Heart right ventricle (tissue), 16 donors: ENCODE measurements at regions not wholly inside any gene's neighbourhood (a gene's known extent, or its start where the extent isn't known, plus 50 kb on each side); places are given as distances from the start of the nearest gene placed in this dataset.

Source experiments
- ATAC-seq, 8 donors: fragments of 200-7000 bp; cut with Tn5 transposase; one replicate each; pipeline ENCODE4 v1.9.1; 2020; ENCODE audit warnings: mild to moderate bottlenecking in 8 of 8, moderate library complexity in 8 of 8, moderate number of reproducible peaks in 1 of 8
- DNase-seq, 2 donors: peaks; one replicate each; pipeline ENCODE4 v3.0.0-alpha.2; 2020
- H3K27ac ChIP-seq, 10 donors: fragments of 200-600 bp; sonication (generic) in 2 of 10; one replicate each; pipeline versions ENCODE4 v1.5.0 to v1.8.0; 2020 to 2022; ENCODE audit warnings: mild to moderate bottlenecking in 3 of 10
- H3K27me3 ChIP-seq, 7 donors: fragments of 200-600 bp; one replicate each; pipeline ENCODE4 v1.8.0; 2021 to 2022; ENCODE audit warnings: mild to moderate bottlenecking in 2 of 7
- H3K36me3 ChIP-seq, 9 donors: fragments of 200-600 bp; sonication (generic) in 1 of 9; one replicate each; pipeline versions ENCODE4 v1.5.0 to v1.8.0; 2020 to 2022; ENCODE audit warnings: mild to moderate bottlenecking in 2 of 9
- H3K4me1 ChIP-seq, 9 donors: fragments of 200-600 bp; sonication (generic) in 1 of 9; one replicate each; pipeline versions ENCODE4 v1.5.0 to v1.8.0; 2020 to 2022; ENCODE audit warnings: mild to moderate bottlenecking in 4 of 9
- H3K4me3 ChIP-seq, 10 donors: fragments of 200-600 bp; sonication (generic) in 2 of 10; one replicate each; pipeline versions ENCODE4 v1.5.0 to v1.8.0; 2020 to 2022; ENCODE audit warnings: mild to moderate bottlenecking in 7 of 10, moderate library complexity in 2 of 10
- H3K9me3 ChIP-seq, 11 donors: fragments of 200-600 bp in 10 of 11; sonication (generic) in 2 of 11; one replicate each; pipeline versions ENCODE4 v1.5.0 to v1.8.0; 2013 to 2022; ENCODE audit warnings: mild to moderate bottlenecking in 2 of 11, control low read depth in 1 of 11, moderate library complexity in 1 of 11
- CTCF ChIP-seq, 9 donors: fragments of 200-600 bp; sonication (generic) in 2 of 9; IDR thresholded peaks; one replicate each; pipeline versions ENCODE4 v1.5.0 to v1.8.0; 2021 to 2022; ENCODE audit warnings: antibody characterized with exemption in 9 of 9, mild to moderate bottlenecking in 5 of 9, moderate library complexity in 1 of 9
- WGBS, 2 donors: extraction: QIAGEN DNeasy Blood & Tissue Kit; methylation state at CpG; one replicate each; pipeline ENCODE4 v1.1.7; 2013; ENCODE audit warnings: inconsistent platforms in 1 of 2; 5-methylcytosine and 5-hydroxymethylcytosine counted together
- intact Hi-C, 10 donors: fragments of 100-400 bp; cut with DNase I; formaldehyde crosslinking; loops; one replicate each; pipeline versions ENCODE4 v1.11.1 to v1.14.2; 2022
- donor health status: Arrhythmogenic right ventricular cardiomyopathy.
- donor health status: ischemic (EF 13 %, LVEDD 7.1; RV severe dilation, severe dysfunction).
- donor health status: healthy with polysubstance abuse.
- donor health status: DM: no; HTN: yes; CAD: no.
- donor health status: DM: no; HTN: no; CAD: no.
- donor health status: ischemic (EF 25% LVEDD 6.9; RV normal size, moderate dysfunction).
- donor health status: ischemic (EF 25% LVEDD 5.7; RV mildly dilated, moderate dysfunction).
- donor health status: healthy.
- donor health status: DM: yes; HTN: yes; CAD: no.
- donor health status: Ischemic cardiomyopathy.
- donor health status: ischemic (EF 35%, LVEDD 5.7; RV mildly dilated, moderate dysfunction).
- donor health status: nonischemic (EF 11% LVEDD 7.7; RV severe dilation, severe dysfunction).
- donor health status: DM: yes; HTN: yes; CAD: no.
- donor health status: PGD.
- donor health status: ischemic (EF 29% LVEDD 5.4; RV normal size, mild dysfunction).
- donor health status: nonischemic (EF 23%, LVEDD 6.1; RV moderate dilation, normal function).

GRCh38 chr6:81853975-81854374 lies 101.5 kb upstream of the TENT5A start:
- peaks cover 0 to 16% (median 11%) of the 10 kb centered on the region in 9 donors for H3K4me1 ChIP-seq
- H3K27ac ChIP-seq = no peak overlapping the region
- H3K36me3 ChIP-seq = no peaks in the 10 kb centered on the region
- H3K27me3 ChIP-seq = no peaks in the 10 kb centered on the region
- no peak for TF ChIP-seq CTCF (IDR thresholded peaks at IDR 0.05)
- WGBS, 2 donors = 81 to 91% methylated on average over 2 of the region's 2 CpGs
- no peak for ATAC-seq
- H3K4me3 ChIP-seq = no peak overlapping the region
- intact Hi-C loops = no loop called here
- no peak for DNase-seq
- H3K9me3 ChIP-seq = no peaks in the 10 kb centered on the region

GRCh38 chr6:81849248-81849647 lies 96.8 kb upstream of the TENT5A start:
- Histone ChIP-seq H3K27ac (no peak overlapping the region), H3K36me3 (no peaks in the 10 kb centered on the region), H3K27me3 (no peaks in the 10 kb centered on the region), H3K9me3 (no peaks in the 10 kb centered on the region), H3K4me3 (no peak overlapping the region), H3K4me1 (peaks cover 0 to 5% (median 0%) of the 10 kb centered on the region in 9 donors)
- intact Hi-C loops = no loop called here
- WGBS, 2 donors = 62 to 77% methylated on average over 4 of the region's 4 CpGs
- no peak for DNase-seq
- no peak for TF ChIP-seq CTCF (IDR thresholded peaks at IDR 0.05)
- peak in 4 of 8 donors; percentile 42 to 66 (median 54) for ATAC-seq

DNA sequence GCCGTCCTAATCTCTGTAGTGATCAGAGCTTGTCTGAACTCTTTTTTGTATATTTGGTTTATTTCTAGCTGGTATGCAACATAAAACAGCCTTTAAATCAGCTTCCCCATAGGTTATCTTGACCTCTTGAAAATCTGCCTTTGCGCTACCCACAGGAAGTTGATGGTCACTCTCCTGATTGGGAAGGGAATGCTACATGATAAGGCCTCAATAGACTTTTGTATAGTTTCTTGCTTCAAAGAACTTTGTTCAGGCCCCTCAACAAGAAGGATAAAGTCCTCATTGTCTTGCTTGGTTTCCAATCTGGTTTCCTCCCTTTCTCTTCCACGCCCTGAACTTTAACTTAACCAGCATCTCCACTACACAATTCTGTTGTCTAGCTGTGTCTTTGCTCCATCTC lies 95.4 kb upstream of the TENT5A start:
- peaks cover 0 to 5% (median 0%) of the 10 kb centered on the region in 9 donors for H3K4me1 ChIP-seq
- H3K27me3 ChIP-seq = no peaks in the 10 kb centered on the region
- no peaks in the 10 kb centered on the region for H3K9me3 ChIP-seq
- H3K36me3 ChIP-seq = no peaks in the 10 kb centered on the region
- H3K27ac ChIP-seq = no peak overlapping the region
- 80 to 87% methylated on average over 3 of the region's 3 CpGs for WGBS, 2 donors
- intact Hi-C loops = no loop called here
- no peak overlapping the region for H3K4me3 ChIP-seq
- no peak for ATAC-seq
- no peak for TF ChIP-seq CTCF (IDR thresholded peaks at IDR 0.05)
- DNase-seq = no peak

DNA sequence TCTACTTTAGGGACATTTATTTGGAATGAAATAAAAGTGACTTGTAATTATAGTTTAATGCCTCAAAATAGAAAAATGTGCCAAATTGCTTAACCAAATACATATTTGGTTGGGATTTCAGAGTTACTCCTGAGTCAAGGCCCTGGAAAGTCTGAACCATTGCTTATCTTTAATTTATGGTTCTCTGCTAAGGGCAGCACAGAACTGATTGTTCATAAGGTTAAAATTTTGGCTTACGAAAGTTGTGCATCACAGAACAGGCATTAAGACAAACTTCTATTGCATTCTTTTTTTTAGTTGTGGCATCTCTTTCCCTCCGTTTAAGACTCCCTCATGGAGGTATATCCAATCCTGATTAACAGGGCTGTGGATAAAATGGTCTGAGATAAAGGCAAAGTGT lies 92.2 kb upstream of the TENT5A start:
- Histone ChIP-seq H3K4me1 (peaks cover 0 to 5% (median 0%) of the 10 kb centered on the region in 9 donors), H3K27me3 (no peaks in the 10 kb centered on the region), H3K9me3 (no peaks in the 10 kb centered on the region), H3K27ac (no peak overlapping the region), H3K36me3 (no peaks in the 10 kb centered on the region), H3K4me3 (no peak overlapping the region)
- intact Hi-C loops = loop anchor here in 1 of 10 donors (5.0 kb wide), 1 partner anchor 48 kb away; no protein-coding TSS in a partner anchor
- WGBS, 2 donors = 65% methylated on average over 2 of the region's 2 CpGs
- TF ChIP-seq CTCF (IDR thresholded peaks at IDR 0.05) = no peak
- DNase-seq (no peak), ATAC-seq (peak in 1 of 8 donors; percentile 26)
